Osteocyte (in vitro differentiated cells): ENCODE measurements at regions not wholly inside any gene's neighbourhood (a gene's known extent, or its start where the extent isn't known, plus 50 kb on each side); places are given as distances from the start of the nearest gene placed in this dataset.

Experiments used
- DNase-seq: peaks from one replicate; pipeline ENCODE4 v3.0.0; 2021; ENCODE audit warnings: mixed read lengths; ENCODE audit not compliant: unreplicated experiment; ENCODE audit errors: extremely low spot score
- H3K27ac Mint-ChIP-seq: one replicate; pipeline ENCODE4 v1.8.0; 2021; ENCODE audit warnings: mild to moderate bottlenecking, mixed read lengths; ENCODE audit not compliant: unreplicated experiment
- H3K27me3 Mint-ChIP-seq: one replicate; pipeline ENCODE4 v1.8.0; 2021; ENCODE audit warnings: mixed read lengths; ENCODE audit not compliant: unreplicated experiment
- H3K36me3 Mint-ChIP-seq: one replicate; pipeline ENCODE4 v1.8.0; 2021; ENCODE audit warnings: mixed read lengths; ENCODE audit not compliant: unreplicated experiment
- H3K4me1 Mint-ChIP-seq: one replicate; pipeline ENCODE4 v1.8.0; 2021; ENCODE audit warnings: mixed read lengths; ENCODE audit not compliant: unreplicated experiment
- H3K4me3 Mint-ChIP-seq: one replicate; pipeline ENCODE4 v1.8.0; 2021; ENCODE audit warnings: mild to moderate bottlenecking, moderate library complexity, mixed read lengths; ENCODE audit not compliant: unreplicated experiment
- H3K9me3 Mint-ChIP-seq: one replicate; pipeline ENCODE4 v1.8.0; 2021; ENCODE audit warnings: mixed read lengths; ENCODE audit not compliant: unreplicated experiment
- CTCF ChIP-seq: fragments of 200-600 bp; sonication (generic); IDR thresholded peaks from 2 replicates; pipeline ENCODE4 v1.5.0; 2021; ENCODE audit warnings: antibody characterized with exemption, mild to moderate bottlenecking, moderate library complexity

- no peak overlapping the region for H3K27ac Mint-ChIP-seq
Measured at GRCh38 chr2:128444816-128445522, 126.3 kb upstream of the HS6ST1 start.

GRCh38 chr2:128445523-128445900 is 126.8 kb upstream of the HS6ST1 start:
- H3K27ac Mint-ChIP-seq, result no peak overlapping the region
- no peak for TF ChIP-seq CTCF
- peak; percentile 36 for DNase-seq

More at GRCh38 chr2:128444816-128445522, 126.3 kb upstream of the HS6ST1 start:
- TF ChIP-seq CTCF, result no peak
- Mint-ChIP-seq H3K4me3 (no peak overlapping the region), H3K36me3 (no peaks in the 10 kb centered on the region), H3K9me3 (no peaks in the 10 kb centered on the region), H3K27me3 (no peaks in the 10 kb centered on the region), H3K4me1 (peaks cover 28% of the 10 kb centered on the region)
- peak; percentile 62 for DNase-seq

GRCh38 chr2:128446049-128446873 is 127.6 kb upstream of the HS6ST1 start:
- H3K36me3 Mint-ChIP-seq, result no peaks in the 10 kb centered on the region
- DNase-seq, result peak; percentile 80
- H3K27ac Mint-ChIP-seq, result no peak overlapping the region

More at GRCh38 chr2:128445523-128445900, 126.8 kb upstream of the HS6ST1 start:
- Mint-ChIP-seq H3K4me1 (peaks cover 22% of the 10 kb centered on the region), H3K36me3 (no peaks in the 10 kb centered on the region), H3K27me3 (no peaks in the 10 kb centered on the region), H3K4me3 (no peak overlapping the region), H3K9me3 (no peaks in the 10 kb centered on the region)

GRCh38 chr2:128446874-128447537 is 128.3 kb upstream of the HS6ST1 start:
- H3K4me3 Mint-ChIP-seq, result no peak overlapping the region
- peaks cover 17% of the 10 kb centered on the region for H3K4me1 Mint-ChIP-seq
- DNase-seq, result peak; percentile 81
- TF ChIP-seq CTCF, result no peak
- H3K36me3 Mint-ChIP-seq, result no peaks in the 10 kb centered on the region
- H3K9me3 Mint-ChIP-seq, result no peaks in the 10 kb centered on the region
- no peaks in the 10 kb centered on the region for H3K27me3 Mint-ChIP-seq
- no peak overlapping the region for H3K27ac Mint-ChIP-seq

More at GRCh38 chr2:128446049-128446873, 127.6 kb upstream of the HS6ST1 start:
- no peak overlapping the region for H3K4me3 Mint-ChIP-seq
- H3K9me3 Mint-ChIP-seq, result no peaks in the 10 kb centered on the region
- H3K27me3 Mint-ChIP-seq, result no peaks in the 10 kb centered on the region
- TF ChIP-seq CTCF, result no peak
- peaks cover 17% of the 10 kb centered on the region for H3K4me1 Mint-ChIP-seq
